ENCODE measurements at regions not wholly inside any gene's neighbourhood (a gene's known extent, or its start where the extent isn't known, plus 50 kb on each side); places are given as distances from the start of the nearest gene placed in this dataset.

GRCh38 chr6:98041056-98041455 is 758.0 kb upstream of the MMS22L start:
- no peak for TF ChIP-seq CTCF (IDR thresholded peaks at IDR 0.05)
- no peak for TF ChIP-seq POLR2AphosphoS5 (IDR thresholded peaks at IDR 0.05)
- TF ChIP-seq EP300 (IDR thresholded peaks at IDR 0.05): no peak
